SIG-M5 treated with dmso at 0.1 percent for 504 hours (cell line): ENCODE measurements at regions not wholly inside any gene's neighbourhood (a gene's known extent, or its start where the extent isn't known, plus 50 kb on each side); places are given as distances from the start of the nearest gene placed in this dataset.
"Not testable (repeated sequence)": the region's sequence is repeated elsewhere in the genome, so short reads cannot be mapped to it uniquely, and the experiment has no call there.

Source experiments
- DNase-seq: peaks from one replicate; lab custom pipeline; 2025; ENCODE audit not compliant: unreplicated experiment; lab: John Stamatoyannopoulos, UW

- no peak for DNase-seq
These were observed 206.4 kb upstream of the ZKSCAN2 start for GRCh38 chr16:25464058-25464457.

DNA sequence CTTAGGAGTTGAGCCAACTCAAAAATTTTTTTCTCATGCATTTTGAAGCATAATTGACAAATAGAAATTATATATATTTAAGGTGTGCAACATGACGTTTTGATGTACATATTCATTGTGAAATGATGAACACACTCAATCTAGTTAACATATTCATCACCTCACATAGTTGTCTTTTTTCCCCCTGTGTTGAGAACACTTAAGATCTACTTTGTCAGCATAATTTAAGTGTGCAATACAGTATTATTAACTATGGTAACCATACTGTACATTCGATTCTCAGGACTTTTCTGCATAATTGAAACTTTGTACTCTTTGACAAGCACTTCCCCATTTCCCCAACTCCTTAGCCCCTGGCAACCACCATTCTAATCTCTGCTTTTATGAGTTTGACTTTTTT lies 192.2 kb upstream of the ZKSCAN2 start:
- DNase-seq, result no peak

GRCh38 chr16:25443994-25444393 lies 186.3 kb upstream of the ZKSCAN2 start:
- DNase-seq, result no peak

DNA sequence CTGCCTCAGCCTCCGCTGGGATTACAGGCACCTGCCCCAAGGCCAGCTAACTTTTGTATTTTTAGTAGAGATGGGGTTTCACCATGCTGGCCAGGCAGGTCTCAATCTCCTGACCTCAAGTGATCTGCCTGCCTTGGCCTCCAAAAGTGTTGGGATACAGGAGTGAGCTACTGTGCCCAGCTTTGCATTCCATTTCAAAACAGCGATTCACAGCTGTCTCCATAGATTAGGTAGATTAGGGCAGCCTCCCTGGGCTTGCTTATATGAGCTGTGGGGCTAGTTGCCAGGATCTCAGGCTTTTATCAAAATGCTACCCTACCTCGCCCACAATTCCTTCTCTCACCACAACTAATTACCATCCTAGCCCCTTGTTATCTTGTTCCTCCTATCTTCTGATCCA lies 176.4 kb upstream of the ZKSCAN2 start:
- DNase-seq, result no peak

DNA sequence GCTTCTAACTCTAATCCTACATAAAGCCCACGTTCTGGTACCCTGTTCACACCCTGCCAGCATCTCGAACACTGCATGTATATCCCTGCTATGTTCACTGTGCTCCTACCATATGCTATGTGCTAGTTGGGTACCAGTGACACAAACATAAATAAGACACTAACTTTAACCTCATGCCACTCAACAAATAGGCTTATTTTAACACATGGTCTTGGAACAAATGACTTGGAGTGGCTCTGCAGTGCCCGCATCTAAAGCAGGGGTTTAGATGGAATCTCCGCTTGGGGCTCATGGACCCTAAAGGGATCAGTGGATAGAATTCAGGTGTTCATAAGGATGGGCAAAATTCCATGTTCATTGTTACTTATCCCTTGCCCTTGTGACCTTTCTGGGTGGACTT lies 175.7 kb upstream of the ZKSCAN2 start:
- no peak for DNase-seq

DNA sequence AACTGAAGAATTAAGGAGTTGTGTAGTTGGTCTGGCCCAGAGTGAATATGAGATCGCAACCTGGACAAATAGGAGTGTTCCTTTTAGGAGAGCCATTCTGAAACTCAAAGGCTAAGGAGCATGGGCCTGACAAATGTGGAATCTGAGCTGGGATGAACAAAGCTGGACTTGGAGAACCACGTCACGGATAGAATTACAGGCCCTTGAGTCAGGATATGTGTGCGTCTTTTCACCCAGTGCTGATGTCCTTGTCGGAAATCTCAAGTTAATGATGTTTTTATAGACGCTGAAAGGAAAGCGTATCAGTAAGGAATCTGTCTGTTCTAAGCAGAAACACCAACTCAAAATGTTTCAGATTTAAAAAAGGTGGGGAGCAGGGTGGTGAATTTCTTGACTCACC lies 173.8 kb upstream of the ZKSCAN2 start:
- no peak for DNase-seq

DNA sequence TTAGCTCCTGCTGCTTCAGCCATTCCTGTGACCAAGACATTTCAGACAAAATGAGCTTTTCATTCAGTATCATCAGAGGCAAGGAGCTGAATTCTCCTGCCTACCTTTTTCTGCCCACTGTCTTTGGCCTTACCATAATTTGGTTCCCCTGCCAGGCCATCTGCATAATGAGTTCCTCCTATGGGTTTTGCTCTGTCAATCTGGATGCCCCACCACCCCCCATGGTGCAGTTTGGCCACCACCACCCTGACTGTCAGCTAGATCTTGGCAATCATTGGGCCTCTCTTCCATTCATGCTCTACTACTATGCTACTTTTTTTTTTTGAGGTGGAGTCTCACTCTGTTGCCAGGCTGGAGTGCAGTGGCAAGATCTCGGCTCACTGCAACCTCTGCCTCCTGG lies 169.2 kb upstream of the ZKSCAN2 start:
- DNase-seq, result no peak

- DNase-seq, result no peak
These were observed 162.0 kb upstream of the ZKSCAN2 start for GRCh38 chr16:25419681-25420080.

DNA sequence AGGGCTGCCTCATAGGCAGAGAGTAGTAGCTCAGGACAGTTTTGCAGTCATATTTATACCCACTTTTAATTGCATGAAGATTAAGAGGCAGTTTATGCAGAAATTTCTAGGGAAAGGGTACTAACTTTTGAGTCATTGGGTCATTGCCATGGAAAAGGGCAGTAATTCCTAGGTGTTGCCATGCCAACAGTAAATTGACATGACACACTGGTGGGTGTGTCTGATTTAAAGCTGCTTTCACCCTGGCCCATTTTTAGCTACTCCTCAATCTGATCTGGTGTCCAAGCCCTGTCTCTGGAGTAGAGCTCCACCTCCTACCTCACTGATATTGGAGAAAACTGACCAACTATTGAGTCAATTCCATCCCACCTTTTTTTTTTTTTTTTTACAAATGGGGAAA lies 161.5 kb upstream of the ZKSCAN2 start:
- no peak for DNase-seq

GRCh38 chr16:25416002-25416401 lies 158.4 kb upstream of the ZKSCAN2 start:
- no peak for DNase-seq

DNA sequence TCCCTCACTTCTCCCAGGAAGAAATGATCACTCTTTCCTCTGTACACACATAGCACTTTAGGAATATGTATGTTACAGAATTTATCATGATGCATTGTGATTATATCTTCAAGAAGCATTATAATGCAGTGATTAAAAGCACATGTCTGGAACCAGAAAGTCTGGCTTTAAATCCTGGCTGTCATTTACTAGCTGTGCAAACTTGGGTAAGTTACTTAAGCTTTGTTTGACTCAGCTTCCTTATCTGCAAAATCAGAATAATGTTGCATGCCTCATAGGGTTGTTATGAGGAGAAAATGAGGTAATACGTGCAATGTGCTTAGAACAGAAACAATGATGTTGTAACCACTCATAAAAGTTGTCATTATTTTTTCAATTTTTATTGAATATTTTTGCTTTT lies 156.3 kb upstream of the ZKSCAN2 start:
- peak; percentile 44 for DNase-seq

- DNase-seq, result no peak
These were observed 155.5 kb upstream of the ZKSCAN2 start for GRCh38 chr16:25413133-25413532.

DNA sequence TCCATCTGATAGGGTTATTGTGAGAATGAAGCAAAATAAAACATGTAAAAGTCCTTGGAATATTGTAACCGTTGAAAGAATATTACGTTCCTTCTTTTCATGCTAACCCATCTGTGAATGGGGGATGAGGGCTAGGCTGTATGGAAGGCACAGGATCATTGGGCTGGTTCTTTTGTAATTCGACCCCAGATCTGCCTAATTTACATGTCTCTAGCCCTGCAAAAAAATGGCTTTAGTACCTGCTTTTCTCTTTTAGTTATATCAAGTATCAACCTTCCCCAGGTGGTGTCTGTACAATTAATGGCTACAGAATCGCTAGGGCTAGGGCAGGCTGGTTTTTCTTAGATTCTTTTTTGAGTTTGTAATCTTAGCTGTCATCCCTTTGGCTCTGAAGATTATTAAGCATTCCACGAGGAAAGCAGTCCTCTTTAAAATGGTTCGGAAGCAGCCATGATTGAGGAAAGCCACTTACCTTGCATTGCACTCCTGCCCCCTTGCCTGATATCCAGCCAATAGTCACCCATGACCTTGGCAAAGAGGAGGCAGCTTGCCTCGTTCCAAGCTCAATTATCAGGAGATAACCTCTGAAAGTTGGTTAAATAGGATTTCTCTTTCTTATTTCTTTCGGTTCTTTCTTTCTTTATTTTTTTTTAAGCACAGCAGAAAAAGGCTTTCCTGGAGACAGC lies 153.9 kb upstream of the ZKSCAN2 start:
- no peak for DNase-seq

- DNase-seq, result no peak
These were observed 146.2 kb upstream of the ZKSCAN2 start for GRCh38 chr16:25403852-25404251.

DNA sequence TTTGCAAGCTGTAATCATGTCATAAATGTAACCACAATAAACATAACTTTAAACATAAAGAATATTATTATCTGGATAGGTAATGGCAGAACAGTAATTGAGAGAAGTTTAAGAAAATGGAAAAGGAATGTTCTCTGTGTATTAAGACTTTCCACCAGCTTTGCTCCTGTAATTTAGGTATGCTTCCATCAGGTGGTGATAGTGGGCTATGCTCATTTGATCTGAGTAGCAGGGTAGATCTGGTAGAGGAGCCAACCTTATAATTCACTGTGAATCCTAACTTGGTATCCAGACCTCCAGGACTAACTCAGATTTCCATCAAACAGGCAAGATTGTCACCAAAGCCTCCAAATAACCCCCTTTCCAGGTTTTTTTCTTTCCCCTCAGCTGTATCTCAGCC lies 137.9 kb upstream of the ZKSCAN2 start:
- DNase-seq, result no peak

DNA sequence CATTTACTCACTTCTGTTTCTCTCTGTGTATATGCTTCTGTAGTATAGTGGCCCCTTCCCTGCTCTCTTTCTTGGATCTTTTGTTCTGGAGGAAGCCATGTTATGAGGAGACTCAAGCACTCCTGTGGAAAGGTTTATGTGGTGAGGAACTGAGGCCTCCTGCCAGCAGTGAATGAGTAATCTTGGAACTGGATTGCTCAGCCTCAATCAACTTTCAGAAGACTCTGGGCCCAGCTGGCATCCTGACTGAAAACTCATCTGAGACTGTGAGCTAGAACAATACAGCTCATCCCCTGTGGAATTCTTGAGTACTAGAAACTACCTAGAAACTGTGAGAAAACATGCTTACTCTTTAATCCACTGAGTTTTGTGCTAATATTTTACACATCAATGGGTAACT lies 133.1 kb upstream of the ZKSCAN2 start:
- no peak for DNase-seq

- DNase-seq, result no peak
These were observed 116.9 kb upstream of the ZKSCAN2 start for GRCh38 chr16:25374556-25374955.

DNA sequence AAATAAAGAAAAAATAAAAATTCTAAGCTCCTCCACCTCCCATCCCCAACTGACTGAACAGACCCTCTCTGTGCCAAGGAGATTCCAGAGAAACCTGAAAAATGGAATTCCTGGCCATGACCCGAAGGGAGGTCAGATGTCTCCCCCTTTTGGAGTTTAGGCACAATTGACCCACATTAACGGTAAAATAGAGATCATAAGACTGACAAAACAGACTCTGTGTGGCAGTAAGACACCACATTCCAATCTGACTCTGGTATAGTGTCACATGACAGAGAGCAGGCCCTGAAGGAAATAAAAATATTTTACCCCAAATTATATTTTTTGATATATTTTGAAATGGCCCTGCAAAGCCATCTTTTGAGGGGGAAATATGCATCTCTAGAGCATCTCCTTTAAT lies 115.1 kb upstream of the ZKSCAN2 start:
- DNase-seq, result no peak

DNA sequence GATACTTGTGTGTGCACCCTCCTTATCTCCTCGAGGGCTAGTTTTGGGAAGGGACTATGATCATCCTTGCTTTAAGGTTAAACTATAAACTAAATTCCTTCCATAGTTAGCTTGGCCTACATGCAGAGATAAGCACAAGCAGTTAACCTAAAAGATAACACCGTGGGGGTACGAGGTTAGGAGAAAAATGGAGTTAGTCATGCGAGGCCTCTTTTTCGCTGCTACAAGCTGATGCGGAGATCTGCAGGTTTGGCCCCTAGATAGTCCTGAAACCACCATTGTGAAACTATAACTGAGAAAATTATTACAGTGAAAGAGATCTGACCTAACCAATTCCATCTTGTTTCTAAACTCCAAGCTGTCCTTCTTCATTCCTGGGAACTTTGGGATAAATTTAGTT lies 113.7 kb upstream of the ZKSCAN2 start:
- DNase-seq, result no peak

GRCh38 chr16:25370541-25370940 lies 112.9 kb upstream of the ZKSCAN2 start:
- DNase-seq, result no peak

DNA sequence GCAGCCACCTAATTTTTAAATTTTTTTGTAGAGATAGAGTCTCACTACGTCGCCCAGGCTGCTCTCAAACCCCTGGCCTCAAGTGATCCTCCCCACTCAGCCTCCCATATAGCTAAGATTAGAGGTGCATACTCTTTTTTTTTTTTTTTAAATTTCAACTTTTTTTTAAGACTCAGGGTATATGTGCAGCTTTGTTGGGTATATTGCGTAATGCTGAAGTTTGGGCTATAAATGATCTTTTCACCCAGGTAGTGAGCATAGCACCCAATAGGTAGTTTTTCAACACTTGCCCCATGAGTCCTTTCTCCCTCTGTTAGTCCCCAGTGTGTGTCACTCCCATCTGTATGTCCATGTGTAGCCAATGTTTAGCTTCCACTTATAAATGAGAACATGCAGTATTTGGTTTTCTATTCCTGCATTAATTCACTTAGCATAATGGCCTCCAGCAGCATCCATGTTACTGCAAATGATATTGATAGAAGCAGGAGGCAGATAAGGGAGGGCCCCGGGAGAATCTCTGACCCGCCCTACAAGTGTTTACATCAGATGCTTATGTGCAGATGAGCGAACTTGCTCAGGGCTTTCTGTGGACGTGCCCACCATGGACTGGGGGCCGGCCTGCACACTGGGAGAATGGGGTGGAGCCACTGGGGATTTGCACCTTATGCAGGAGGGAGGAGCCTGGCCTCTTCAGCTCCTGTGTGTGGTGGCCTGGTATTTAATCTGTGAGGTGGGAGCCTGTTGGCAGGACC lies 110.3 kb upstream of the ZKSCAN2 start:
- no peak for DNase-seq

- peak; percentile 34 for DNase-seq
These were observed 108.4 kb upstream of the ZKSCAN2 start for GRCh38 chr16:25366078-25366477.

GRCh38 chr16:25359516-25359915 lies 101.9 kb upstream of the ZKSCAN2 start:
- DNase-seq, result not testable (repeated sequence)
